ENCODE measurements at regions not wholly inside any gene's neighbourhood (a gene's known extent, or its start where the extent isn't known, plus 50 kb on each side); places are given as distances from the start of the nearest gene placed in this dataset.

- DNase-seq, result no peak
Observed at GRCh38 chr2:12032398-12032797, 286.0 kb downstream of the LPIN1 start.

- DNase-seq, result no peak
Observed at GRCh38 chr2:12032975-12033374, 286.5 kb downstream of the LPIN1 start.

- no peak for DNase-seq
Observed at GRCh38 chr2:12033494-12033893, 287.1 kb downstream of the LPIN1 start.

- no peak for DNase-seq
Observed at GRCh38 chr2:12034382-12034781, 287.9 kb downstream of the LPIN1 start.

GRCh38 chr2:12035029-12035720, 288.7 kb downstream of the LPIN1 start:
- DNase-seq, result no peak

- peak in 1 of 5 experiments; percentile 37 for DNase-seq
Observed at GRCh38 chr2:12035956-12036639, 289.7 kb downstream of the LPIN1 start.

- DNase-seq, result peak in 1 of 5 experiments; percentile 88
Observed at GRCh38 chr2:12036640-12036983, 290.2 kb downstream of the LPIN1 start.

- no peak for DNase-seq
Observed at GRCh38 chr2:12037301-12037700, 290.9 kb downstream of the LPIN1 start.

GRCh38 chr2:12041236-12041635, 294.8 kb downstream of the LPIN1 start:
- no peak for DNase-seq

- no peak for DNase-seq
Observed at GRCh38 chr2:12043131-12043530, 296.7 kb downstream of the LPIN1 start.

- DNase-seq, result peak in 2 of 5 experiments; percentile 20 to 89
Observed at GRCh38 chr2:12044857-12045256, 298.4 kb downstream of the LPIN1 start.

- no peak for DNase-seq
Observed at GRCh38 chr2:12045864-12046291, 299.4 kb downstream of the LPIN1 start.

- no peak for DNase-seq
Observed at GRCh38 chr2:12046641-12047040, 300.2 kb downstream of the LPIN1 start.

GRCh38 chr2:12047761-12048160, 301.3 kb downstream of the LPIN1 start:
- no peak for DNase-seq

- no peak for DNase-seq
Observed at GRCh38 chr2:12048550-12048949, 302.1 kb downstream of the LPIN1 start.

- no peak for DNase-seq
Observed at GRCh38 chr2:12050396-12050795, 304.0 kb downstream of the LPIN1 start.

GRCh38 chr2:12051831-12052230, 305.4 kb downstream of the LPIN1 start:
- DNase-seq, result no peak

GRCh38 chr2:12052796-12053195, 306.4 kb downstream of the LPIN1 start:
- no peak for DNase-seq

- DNase-seq, result no peak
Observed at GRCh38 chr2:12054956-12055618, 308.7 kb downstream of the LPIN1 start.

- DNase-seq, result peak in 1 of 5 experiments; percentile 32
Observed at GRCh38 chr2:12057436-12058166, 311.2 kb downstream of the LPIN1 start.

- no peak for DNase-seq
Observed at GRCh38 chr2:12059616-12060441, 313.4 kb downstream of the LPIN1 start.

- DNase-seq, result no peak
Observed at GRCh38 chr2:12060886-12061285, 314.5 kb downstream of the LPIN1 start.

Measured in T-helper 2 cell (primary cell).